Activated CD4-positive, alpha-beta T cell treated with anti-CD3 and anti-CD28 coated beads, Interleukin-2, amount 50 U/mL, for 48 hours (primary cell): ENCODE measurements at regions not wholly inside any gene's neighbourhood (a gene's known extent, or its start where the extent isn't known, plus 50 kb on each side); places are given as distances from the start of the nearest gene placed in this dataset.
"Not testable (repeated sequence)": the region's sequence is repeated elsewhere in the genome, so short reads cannot be mapped to it uniquely, and the experiment has no call there.

Experiments used
- DNase-seq, 2 experiments: peaks; one replicate each; pipeline ENCODE4 v3.0.0-alpha.2; 2020

DNA sequence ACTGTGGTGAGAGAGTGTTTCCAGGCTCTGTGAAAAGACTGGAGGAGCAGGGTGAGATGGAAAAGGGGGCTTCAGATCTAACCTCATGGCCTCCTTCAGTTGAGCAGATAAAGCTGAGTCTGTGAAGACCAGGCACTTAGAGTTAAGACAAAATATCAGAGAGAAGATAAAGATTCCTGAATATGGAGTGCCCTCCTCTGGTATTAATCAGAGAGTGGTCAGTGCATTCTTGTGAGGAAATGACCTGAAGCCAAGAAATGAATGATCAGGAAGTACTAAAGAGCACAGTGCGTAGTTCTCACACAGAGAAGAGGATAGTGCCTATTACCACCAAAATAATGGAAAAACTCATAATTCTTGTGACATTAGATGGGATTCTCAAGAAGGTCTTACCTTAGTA is 1417.0 kb upstream of the ACO1 start:
- DNase-seq = no peak

DNA sequence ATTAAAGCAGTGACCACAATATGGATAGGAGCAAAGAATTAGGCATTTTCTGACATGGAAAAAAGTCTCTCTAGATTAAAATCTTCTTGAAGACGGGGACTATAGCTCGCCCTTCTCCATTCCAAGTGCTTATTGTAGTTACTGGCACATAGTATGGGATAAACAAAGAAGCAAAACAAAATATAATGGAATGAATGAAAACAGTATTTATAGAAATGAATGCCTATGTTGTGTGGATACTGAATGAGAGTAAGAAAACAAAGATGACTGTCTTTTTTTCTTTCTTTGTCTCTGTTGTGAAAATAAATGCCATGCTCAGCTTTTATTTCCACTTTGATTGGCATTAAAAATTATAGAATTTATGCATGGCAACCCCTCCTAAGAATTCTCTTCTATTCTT is 1414.3 kb upstream of the ACO1 start:
- no peak for DNase-seq

DNA sequence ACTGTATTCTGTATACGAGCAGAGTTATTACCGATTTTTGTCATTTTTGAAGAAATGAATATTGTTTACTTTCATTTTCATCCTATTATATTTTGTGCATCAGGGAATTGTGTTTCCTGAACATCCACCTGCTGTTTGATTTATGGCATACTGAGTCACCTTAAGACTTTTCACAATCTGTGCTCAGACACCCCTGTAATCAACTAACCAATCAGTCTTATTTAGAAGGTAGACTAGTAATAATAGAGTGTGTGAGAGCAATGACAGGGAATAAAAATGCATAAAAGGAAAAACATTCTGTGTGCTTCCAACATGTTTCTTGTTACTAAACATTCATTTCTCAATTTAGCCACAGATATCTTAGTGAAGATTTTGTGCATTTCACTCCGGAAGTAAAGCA is 1413.6 kb upstream of the ACO1 start:
- DNase-seq = no peak

DNA sequence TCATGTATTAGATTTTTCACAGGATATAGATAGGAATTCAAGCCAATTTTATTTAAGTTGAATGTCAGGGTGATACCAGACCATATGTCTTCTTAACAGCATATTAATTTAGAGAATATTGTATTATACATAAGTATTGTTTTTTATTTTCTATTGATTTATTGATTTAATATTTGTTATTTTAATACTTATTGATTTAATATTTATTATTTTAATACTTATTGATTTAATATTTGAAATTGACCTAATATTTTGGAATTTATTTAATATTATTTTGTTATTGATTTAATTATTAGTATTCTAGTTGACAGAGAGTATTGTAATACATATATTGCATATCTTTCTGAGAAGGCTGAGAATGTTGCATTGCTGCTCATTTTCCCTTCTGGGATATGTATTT is 1411.8 kb upstream of the ACO1 start:
- no peak for DNase-seq

- DNase-seq = no peak
Observed at GRCh38 chr9:30977965-30978364, 1406.5 kb upstream of the ACO1 start.

DNA sequence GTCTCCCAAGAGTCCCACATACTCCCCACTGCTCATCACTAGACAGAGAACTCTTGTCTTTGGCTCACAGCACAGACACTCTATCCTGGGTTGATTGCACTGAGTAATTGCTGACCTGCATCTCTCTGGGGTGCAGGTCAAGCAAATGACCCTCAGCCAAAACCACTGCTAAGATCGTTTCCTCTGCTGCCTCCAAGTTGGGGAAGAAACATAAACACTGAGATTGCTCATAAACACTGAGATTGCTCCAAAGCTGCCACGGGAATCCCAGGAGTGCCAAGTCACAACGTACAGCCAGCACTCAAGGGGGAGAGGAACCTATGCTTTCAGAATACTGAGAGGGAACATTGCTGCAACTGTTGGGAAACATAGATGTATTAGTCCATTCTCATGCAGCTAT is 1402.1 kb upstream of the ACO1 start:
- DNase-seq = no peak

GRCh38 chr9:30995956-30996738 is 1388.3 kb upstream of the ACO1 start:
- DNase-seq = no peak

- no peak for DNase-seq
Observed at GRCh38 chr9:30996761-30997160, 1387.7 kb upstream of the ACO1 start.

DNA sequence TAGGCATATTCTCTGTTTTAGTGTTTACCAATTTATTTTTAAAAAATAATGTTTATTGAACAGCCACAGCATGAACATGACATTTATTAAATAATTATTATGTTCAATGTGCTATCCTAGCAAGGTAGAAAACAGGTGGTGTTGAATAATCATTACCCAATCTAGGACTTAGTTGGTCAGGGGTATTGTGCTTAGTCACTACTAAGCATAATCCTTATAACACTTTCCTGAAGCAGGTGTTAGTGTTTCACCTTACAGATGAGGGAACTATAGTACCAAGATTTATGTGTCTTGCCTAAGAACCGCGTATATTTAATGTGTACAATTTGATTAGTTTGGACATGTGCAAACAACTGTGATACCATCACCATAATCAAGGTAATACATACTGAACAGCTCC is 1387.2 kb upstream of the ACO1 start:
- no peak for DNase-seq

DNA sequence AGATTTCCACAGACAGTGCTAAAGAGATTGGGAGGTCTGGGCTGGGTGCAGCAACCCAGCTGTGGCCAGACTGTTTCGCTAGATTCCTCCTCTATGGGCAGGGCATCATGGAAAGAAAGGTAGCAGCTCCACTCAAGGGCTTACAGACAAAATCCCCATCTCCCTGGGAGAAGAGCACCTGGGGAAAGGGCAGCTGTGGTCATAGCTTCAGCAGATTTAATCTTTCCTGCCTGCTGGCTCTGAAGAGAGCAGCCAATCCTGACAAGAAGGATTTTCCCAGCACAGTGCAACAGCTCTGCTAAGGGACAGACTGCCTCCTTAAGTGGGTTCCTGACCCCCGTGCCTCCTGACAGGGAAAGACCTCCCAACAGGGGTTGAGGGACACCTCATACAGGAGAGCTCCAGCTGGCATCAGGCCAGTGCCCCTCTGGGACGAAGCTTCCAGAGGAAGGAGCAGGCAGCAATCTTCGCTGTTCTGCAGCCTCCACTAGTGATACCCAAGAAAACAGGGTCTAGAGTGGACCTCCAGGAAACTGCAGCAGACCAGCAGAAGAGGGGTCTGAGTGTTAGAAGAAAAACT is 1379.3 kb upstream of the ACO1 start:
- DNase-seq = no peak

DNA sequence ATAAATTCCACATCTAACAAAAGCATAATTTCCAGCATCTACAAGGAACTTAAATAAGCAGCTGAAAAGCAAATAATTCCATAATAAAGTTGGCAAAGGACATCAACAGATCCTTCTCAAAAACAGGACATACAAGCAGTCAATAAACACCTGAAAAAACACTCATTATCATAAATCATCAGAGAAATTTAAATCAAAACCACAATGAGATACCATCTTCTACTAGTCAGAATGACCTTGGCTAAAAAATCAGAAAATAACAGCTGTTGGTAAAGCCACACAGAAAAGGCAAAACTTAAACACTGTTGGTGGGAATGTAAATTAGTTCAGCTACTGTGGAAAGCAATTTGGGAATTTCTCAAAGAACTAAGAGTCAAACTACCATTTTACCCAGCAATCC is 1371.1 kb upstream of the ACO1 start:
- no peak for DNase-seq

DNA sequence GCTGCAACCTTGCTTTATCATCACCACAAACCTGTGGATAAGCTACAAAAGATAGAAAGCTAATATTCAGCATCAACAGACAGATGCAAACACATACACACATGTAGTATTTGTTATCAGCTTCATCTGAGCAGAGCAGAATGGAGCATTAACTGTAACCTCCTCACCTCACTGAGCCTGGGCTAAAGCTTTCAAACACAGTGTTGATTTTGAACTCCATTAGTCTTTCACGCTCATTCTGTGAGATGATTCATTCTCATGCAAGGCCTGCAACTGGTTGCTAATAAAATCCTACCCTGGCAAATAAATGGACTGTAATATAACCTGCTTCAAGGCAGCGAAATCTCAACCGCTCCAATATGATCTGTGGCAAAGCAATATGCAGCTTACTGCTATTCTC is 1360.6 kb upstream of the ACO1 start:
- no peak for DNase-seq

DNA sequence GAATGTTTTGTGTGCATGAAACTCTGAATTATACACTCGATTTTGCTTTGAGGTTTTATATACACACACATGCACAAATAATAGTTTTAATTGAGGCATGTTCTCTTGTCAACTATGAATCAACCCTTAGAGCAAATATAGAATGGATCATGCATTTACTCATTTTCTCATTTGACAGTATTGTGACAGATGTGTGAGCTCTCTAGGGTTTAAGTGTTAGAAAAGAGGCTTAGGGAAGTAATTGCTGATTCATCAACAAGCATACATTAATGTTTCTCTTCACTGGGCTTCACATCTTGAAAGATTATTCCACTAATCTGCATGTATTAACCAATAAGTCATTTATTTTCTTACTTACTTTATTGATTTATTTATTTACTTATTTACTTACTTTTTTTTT is 1356.8 kb upstream of the ACO1 start:
- DNase-seq = no peak

GRCh38 chr9:31028137-31028536 is 1356.3 kb upstream of the ACO1 start:
- DNase-seq = no peak

DNA sequence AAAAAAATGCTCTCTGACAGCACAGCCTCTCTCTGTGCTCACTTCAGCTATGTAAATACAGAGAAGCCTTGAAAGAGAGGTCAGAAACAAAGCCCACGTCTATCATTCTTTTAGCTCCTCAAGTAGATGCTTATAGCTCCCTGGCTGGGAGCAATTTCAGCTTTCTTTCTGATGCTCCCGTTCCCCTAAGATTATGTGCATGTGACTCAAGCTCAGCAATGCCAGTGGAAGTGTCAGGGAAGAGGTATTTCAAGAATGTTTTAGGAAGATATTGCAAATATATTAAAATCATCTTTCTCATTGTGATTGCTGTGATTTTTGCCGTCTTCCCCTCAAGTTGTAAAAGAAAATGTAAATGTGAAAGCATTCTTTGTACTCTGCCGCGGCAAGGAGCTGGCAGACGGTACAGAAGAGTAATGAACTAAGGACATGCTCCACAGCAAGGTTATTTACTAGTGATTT is 1353.7 kb upstream of the ACO1 start:
- DNase-seq = no peak

- no peak for DNase-seq
Observed at GRCh38 chr9:31032206-31032605, 1352.2 kb upstream of the ACO1 start.

- no peak for DNase-seq
Observed at GRCh38 chr9:31034311-31034710, 1350.1 kb upstream of the ACO1 start.

GRCh38 chr9:31040564-31040963 is 1343.9 kb upstream of the ACO1 start:
- DNase-seq = no peak

DNA sequence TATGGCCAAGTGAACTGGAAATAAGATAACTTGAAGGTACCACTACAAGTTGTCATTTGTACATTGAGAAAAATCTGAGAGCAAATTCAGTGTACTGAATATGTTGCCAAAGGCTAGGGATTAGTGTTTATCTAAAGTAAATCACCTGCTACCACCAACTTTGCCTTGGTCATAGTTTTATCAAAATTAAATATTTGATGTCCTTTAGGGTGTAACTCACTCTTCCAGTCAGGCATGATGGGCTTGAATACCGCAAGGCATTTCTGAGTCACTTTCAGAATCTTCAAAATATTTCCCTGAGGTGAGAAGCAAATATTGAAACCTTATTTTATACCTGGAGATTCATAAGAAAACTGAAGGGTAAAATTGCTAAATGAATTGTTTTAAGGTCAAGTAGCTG is 1338.6 kb upstream of the ACO1 start:
- no peak for DNase-seq

- DNase-seq = not testable (repeated sequence)
Observed at GRCh38 chr9:31061592-31061991, 1322.9 kb upstream of the ACO1 start.

DNA sequence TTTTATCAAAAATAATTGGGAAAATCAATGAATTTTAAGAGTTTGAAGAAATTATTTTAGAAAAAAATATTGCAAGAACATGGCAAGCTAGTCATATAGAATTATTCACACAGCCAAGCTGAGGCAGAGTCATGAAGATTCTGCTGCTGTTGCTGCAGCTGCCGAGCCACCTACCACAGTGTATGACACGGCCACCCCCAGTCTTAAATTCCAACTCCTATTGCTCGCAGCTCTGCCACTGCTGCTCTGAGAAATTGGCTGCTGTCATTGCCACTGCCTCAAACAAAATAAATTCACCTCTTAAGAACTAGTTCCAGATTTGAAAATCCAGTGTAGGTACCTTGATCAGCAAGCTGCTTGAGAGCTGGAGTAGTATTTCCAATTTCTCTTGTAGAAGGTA is 1318.8 kb upstream of the ACO1 start:
- DNase-seq = no peak

GRCh38 chr9:31067418-31067817 is 1317.0 kb upstream of the ACO1 start:
- DNase-seq = no peak

DNA sequence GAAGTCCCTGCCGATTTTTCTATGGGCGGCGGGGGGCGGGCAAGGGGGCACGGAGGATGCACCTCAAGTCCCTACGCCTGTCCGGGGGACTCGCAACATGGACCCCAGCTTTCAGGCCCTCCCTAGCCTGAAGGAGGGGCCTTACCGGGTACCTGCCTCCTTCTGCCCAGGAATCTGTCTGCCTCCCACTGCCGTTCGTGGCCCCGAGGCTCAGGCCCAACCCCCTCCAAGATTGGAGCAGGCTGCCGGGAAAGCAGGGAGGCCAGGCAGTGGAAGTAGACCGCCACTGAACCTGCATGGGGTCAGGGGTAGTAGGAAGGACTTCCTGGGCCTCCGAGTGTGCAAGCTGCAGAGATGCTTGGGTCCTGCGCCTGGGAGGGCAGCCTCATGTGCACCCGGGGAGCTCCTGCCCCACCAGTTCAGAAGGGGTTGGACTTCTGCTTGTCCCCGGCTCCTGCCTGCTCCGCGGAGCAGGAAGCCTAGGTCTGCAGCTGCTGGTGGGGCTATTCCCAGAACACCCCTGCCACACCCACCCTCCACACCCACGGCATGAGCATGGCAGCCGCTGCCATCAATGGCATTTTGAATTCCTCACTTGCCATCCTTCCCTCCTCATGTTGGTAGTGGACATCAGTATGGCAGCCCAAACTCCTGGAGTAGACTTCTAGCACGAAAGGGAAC is 1312.7 kb upstream of the ACO1 start:
- no peak for DNase-seq

GRCh38 chr9:31078175-31078574 is 1306.3 kb upstream of the ACO1 start:
- no peak for DNase-seq
